ENCODE measurements at regions not wholly inside any gene's neighbourhood (a gene's known extent, or its start where the extent isn't known, plus 50 kb on each side); places are given as distances from the start of the nearest gene placed in this dataset.

GRCh38 chr4:15343000-15343399, 84.8 kb upstream of the C1QTNF7 start:
- TF ChIP-seq, protein P1, sequence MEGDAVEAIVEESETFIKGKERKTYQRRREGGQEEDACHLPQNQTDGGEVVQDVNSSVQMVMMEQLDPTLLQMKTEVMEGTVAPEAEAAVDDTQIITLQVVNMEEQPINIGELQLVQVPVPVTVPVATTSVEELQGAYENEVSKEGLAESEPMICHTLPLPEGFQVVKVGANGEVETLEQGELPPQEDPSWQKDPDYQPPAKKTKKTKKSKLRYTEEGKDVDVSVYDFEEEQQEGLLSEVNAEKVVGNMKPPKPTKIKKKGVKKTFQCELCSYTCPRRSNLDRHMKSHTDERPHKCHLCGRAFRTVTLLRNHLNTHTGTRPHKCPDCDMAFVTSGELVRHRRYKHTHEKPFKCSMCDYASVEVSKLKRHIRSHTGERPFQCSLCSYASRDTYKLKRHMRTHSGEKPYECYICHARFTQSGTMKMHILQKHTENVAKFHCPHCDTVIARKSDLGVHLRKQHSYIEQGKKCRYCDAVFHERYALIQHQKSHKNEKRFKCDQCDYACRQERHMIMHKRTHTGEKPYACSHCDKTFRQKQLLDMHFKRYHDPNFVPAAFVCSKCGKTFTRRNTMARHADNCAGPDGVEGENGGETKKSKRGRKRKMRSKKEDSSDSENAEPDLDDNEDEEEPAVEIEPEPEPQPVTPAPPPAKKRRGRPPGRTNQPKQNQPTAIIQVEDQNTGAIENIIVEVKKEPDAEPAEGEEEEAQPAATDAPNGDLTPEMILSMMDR (IDR thresholded peaks at IDR 0.05 in 4 of 5, conservative IDR thresholded peaks at IDR 0.05 in 1 of 5) = no peak
- TF ChIP-seq POLR2A (IDR thresholded peaks at IDR 0.05) = no peak

All from gastrocnemius medialis (tissue), 4 donors.